ENCODE measurements at regions not wholly inside any gene's neighbourhood (a gene's known extent, or its start where the extent isn't known, plus 50 kb on each side); places are given as distances from the start of the nearest gene placed in this dataset.

DNA sequence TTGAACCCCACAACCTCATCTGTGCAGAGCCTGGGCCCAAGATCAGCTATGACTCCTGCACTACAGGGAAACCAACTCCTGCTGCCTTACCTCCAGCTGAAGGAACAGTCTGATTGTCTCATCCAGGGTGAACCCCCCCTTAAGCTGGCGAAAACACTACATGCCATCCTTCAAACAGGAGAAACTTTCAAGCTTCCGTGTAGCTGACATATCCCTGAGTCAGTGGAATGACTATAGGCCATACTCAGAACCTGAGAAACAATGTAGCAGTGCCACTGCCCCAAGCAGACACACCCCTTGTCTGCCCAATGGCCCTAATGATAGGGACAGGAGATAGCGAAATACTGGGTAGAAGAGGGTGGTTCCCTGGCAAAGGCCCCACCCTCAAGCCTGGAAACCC, 213.6 kb upstream of the PGRMC2 start:
- WGBS, 10 experiments, result 65 to 100% (median 82%) methylated on average over 1 to 3 of the region's 3 CpGs; no CpG with 5 or more reads in 4 of the 10 experiments
- no peak for ATAC-seq (replicated peaks in 6 of 8)
- H3K4me3 ChIP-seq, result no peak overlapping the region
- no peak overlapping the region for H3K27ac ChIP-seq
- in situ Hi-C loops (cut with MboI; ENCODE audit: low pct_unique_long_range_greater_than_20kb in 2 of 9, low sequenced_read_pairs in 9 of 9, unreplicated experiment in 9 of 9), result no loop called here
- H3K4me1 ChIP-seq (replicated peaks in 1 of 2), result no peaks in the 10 kb centered on the region

DNA sequence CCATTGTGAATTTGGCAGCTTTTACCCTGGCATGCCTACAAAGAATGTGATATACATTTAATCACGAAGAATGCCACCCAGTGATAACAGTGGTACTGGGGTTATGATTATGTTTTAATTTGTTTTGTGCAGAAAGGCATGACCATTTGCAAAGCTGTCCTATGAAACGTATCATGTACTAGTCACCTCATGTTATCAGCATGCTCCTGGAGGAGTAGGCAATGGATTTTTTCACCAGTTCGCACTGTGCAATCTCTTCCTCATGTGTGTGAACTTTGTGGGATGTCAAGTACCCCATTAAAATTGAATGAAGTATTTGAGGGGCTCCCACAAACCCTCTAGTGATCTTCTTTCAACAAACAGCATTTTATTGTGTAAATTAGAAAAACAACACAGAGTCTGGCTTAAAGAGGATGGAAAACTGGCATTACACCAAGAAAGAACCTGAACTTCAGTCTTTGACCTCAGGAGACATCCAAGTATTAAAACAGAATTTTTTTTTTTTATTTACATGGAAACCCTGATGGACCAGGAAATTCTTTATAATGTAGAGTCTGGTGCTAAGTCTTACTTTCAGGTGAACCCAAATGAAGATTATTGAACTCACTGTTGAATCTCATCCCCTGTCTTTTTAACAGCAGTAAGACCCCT, 200.6 kb upstream of the PGRMC2 start:
- H3K4me1 ChIP-seq (replicated peaks in 1 of 2), result no peaks in the 10 kb centered on the region
- H3K4me3 ChIP-seq, result no peak overlapping the region
- H3K27ac ChIP-seq, result no peak overlapping the region
- in situ Hi-C loops (cut with MboI; ENCODE audit: low pct_unique_long_range_greater_than_20kb in 2 of 9, low sequenced_read_pairs in 9 of 9, unreplicated experiment in 9 of 9), result no loop called here
- ATAC-seq (replicated peaks in 6 of 8), result no peak
- WGBS, 10 experiments, result 17 to 100% (median 82%) methylated on average over 1 to 3 of the region's 3 CpGs

DNA sequence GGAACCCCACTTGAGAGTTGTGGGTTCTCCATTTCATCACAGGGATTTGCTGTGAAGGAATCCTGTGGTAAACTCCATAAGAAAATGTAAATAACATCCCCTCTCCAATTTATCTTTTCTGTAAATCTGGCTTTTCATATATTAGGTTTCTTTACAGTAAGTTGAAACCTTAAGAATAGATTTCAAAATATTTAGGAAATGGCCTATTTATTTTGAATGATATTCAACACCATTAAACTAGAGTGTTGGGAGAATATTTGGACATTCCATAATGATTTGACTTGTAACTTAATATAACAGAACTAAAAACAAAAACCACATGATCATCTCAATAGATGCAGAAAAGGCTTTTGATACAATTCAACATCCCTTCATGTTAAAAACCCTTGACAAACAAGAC, 197.3 kb upstream of the PGRMC2 start:
- no peaks in the 10 kb centered on the region for H3K4me1 ChIP-seq (replicated peaks in 1 of 2)
- no peak overlapping the region for H3K27ac ChIP-seq
- H3K4me3 ChIP-seq, result no peak overlapping the region
- ATAC-seq (replicated peaks in 6 of 8), result no peak
- in situ Hi-C loops (cut with MboI; ENCODE audit: low pct_unique_long_range_greater_than_20kb in 2 of 9, low sequenced_read_pairs in 9 of 9, unreplicated experiment in 9 of 9), result no loop called here

DNA sequence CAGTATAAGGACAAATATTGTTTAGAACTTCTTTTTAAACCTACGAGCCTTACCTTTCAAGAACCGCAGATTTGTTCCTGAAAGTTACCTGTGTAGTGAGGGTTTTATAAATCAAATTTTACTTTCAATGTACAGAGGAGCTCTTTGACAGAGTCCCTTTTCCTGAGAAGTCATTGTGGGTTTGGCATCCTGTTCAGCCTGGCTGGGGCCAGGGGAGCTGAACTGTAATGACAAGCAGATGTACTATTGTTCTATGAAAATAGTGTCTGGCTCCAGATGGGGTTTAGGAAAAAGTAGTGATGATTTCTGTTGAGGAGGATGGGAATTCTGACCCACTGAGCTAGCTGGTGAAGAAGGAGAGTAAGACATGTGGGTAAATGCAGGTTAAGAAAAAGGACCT, 196.2 kb upstream of the PGRMC2 start:
- 9 to 100% (median 70%) methylated on average over 1 to 2 of the region's 2 CpGs; no CpG with 5 or more reads in 3 of the 10 experiments for WGBS, 10 experiments
- Histone ChIP-seq H3K4me1 (replicated peaks in 1 of 2) (no peaks in the 10 kb centered on the region), H3K4me3 (no peak overlapping the region), H3K27ac (no peak overlapping the region)
- ATAC-seq (replicated peaks in 6 of 8), result no peak
- in situ Hi-C loops (cut with MboI; ENCODE audit: low pct_unique_long_range_greater_than_20kb in 2 of 9, low sequenced_read_pairs in 9 of 9, unreplicated experiment in 9 of 9), result no loop called here

DNA sequence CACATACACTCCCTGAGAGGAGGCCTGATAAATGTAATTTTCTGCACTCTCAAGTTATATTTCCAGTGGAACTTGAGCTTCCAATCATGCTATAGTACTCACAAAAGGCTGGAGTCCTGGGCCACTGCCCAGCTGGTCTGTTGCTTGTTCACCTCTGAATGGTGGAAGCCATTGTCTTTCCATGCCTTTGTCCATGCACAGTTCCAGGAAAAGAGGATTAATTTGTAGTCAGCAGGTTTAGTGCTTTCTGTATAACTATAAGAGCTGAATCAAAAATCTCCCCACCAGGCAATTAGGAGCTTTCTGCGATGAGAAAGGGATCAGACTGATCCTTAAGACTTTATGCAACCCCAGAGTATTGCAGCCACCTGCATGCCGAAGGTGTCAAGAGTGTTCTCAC, 195.4 kb upstream of the PGRMC2 start:
- in situ Hi-C loops (cut with MboI; ENCODE audit: low pct_unique_long_range_greater_than_20kb in 2 of 9, low sequenced_read_pairs in 9 of 9, unreplicated experiment in 9 of 9), result no loop called here
- peak in 2 of 8 experiments; percentile 36 to 43 for ATAC-seq (replicated peaks in 6 of 8)
- Histone ChIP-seq H3K27ac (no peak overlapping the region), H3K4me1 (replicated peaks in 1 of 2) (no peaks in the 10 kb centered on the region), H3K4me3 (no peak overlapping the region)
- WGBS, 10 experiments, result 93 to 100% (median 100%) methylated on average over 1 to 2 of the region's 2 CpGs; no CpG with 5 or more reads in 5 of the 10 experiments

DNA sequence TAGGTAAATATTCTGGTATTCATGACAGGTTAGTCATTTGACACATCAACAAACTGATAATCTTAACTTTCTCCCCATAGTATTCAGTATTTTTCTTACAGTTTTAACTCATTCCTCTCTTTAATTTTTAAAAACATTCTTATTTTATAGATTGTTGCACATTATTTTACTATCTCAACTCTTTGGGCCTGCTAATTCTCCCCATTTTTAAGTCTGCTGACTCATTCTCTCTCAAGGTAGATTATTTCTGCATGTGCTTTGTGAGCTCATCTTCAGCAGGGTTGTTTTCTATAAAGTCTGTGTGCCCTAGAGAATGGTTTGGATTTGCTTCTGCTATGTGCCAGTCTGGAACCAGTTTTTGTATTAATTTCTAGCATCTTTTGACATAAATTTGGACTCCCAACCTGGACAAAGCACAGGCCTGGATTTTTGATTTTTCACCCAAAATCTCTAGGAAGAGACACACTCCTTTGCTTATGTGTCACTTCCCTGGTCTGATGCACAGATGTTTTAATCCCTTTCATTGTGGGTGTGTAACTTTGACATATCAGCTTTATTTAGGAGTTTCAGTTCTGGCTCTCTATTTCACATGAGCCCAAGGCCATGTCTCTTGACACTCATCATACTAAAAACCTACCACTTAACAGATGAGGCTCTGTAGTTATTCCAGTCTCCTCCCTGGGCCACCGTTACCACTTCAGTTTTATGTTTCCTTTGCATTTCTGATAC, 194.3 kb upstream of the PGRMC2 start:
- Histone ChIP-seq H3K27ac (no peak overlapping the region), H3K4me3 (no peak overlapping the region), H3K4me1 (replicated peaks in 1 of 2) (no peaks in the 10 kb centered on the region)
- 78 to 100% (median 80%) methylated on average over 1 of the region's 1 CpG; no CpG with 5 or more reads in 3 of the 10 experiments for WGBS, 10 experiments
- in situ Hi-C loops (cut with MboI; ENCODE audit: low pct_unique_long_range_greater_than_20kb in 2 of 9, low sequenced_read_pairs in 9 of 9, unreplicated experiment in 9 of 9), result no loop called here
- no peak for ATAC-seq (replicated peaks in 6 of 8)

DNA sequence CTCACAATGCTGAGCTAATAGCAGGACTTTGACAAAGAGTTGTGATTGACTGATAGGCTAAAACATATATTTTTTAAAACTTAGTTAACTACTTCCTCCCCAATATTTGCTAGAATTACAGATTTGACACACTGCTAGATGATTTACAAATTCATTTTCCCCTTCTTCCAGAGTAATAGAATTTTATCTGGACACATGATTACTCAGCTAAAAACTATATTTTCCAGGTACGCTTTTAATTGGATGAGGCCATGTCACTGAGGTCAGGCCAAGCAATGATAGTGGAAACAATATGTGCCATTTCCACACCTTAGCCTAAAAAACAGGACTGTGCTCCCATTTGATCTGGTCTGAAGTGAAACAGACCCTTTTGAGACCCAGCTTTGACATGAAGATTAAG, 193.3 kb upstream of the PGRMC2 start:
- no peaks in the 10 kb centered on the region for H3K4me1 ChIP-seq (replicated peaks in 1 of 2)
- in situ Hi-C loops (cut with MboI; ENCODE audit: low pct_unique_long_range_greater_than_20kb in 2 of 9, low sequenced_read_pairs in 9 of 9, unreplicated experiment in 9 of 9), result no loop called here
- no peak overlapping the region for H3K27ac ChIP-seq
- no peak overlapping the region for H3K4me3 ChIP-seq
- WGBS, 10 experiments, result 57 to 100% (median 100%) methylated on average over 1 of the region's 1 CpG; no CpG with 5 or more reads in 3 of the 10 experiments
- ATAC-seq (replicated peaks in 6 of 8), result no peak

DNA sequence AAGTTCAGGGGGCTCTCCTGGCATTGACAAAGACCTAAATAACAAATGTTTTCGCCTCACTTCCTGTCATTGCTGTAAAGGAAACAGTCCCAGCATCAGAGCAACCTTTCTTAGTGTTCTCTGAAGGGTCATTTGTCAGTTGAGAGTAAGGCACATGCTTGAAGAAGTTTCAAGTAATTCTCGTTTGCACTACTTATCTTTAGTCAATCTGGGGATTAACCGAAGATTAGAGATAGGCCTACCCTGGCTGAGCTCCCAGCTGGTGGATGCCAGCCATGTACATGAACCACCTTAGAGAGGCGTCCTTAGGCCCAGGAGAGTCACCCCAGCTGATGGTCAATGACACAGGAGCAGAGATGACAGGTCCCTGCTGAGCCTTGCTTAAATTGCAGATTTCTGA, 189.9 kb upstream of the PGRMC2 start:
- ATAC-seq (replicated peaks in 6 of 8), result no peak
- 32 to 84% (median 77%) methylated on average over 1 to 4 of the region's 4 CpGs for WGBS, 10 experiments
- no peaks in the 10 kb centered on the region for H3K4me1 ChIP-seq (replicated peaks in 1 of 2)
- H3K4me3 ChIP-seq, result no peak overlapping the region
- H3K27ac ChIP-seq, result no peak overlapping the region
- in situ Hi-C loops (cut with MboI; ENCODE audit: low pct_unique_long_range_greater_than_20kb in 2 of 9, low sequenced_read_pairs in 9 of 9, unreplicated experiment in 9 of 9), result no loop called here

DNA sequence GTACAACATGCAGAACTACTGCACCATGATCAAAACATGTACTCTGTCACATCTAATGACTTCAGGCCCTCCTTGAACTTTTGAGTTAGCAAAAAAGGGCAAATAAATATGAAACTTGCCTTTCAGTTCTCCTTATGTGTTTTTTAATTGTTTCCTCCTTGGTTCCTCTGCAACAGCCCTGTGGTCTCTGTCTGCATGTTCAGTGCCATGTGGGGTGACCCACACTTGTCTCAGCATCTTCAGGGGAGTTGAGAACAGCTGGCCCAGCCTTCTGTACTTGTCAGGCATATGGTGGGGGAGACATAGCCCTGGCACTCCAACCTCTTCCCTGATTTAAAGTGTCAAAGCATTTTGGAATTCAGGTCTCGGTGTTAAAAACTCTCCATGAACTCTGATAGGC, 188.0 kb upstream of the PGRMC2 start:
- Histone ChIP-seq H3K27ac (no peak overlapping the region), H3K4me1 (replicated peaks in 1 of 2) (no peaks in the 10 kb centered on the region), H3K4me3 (no peak overlapping the region)
- no peak for ATAC-seq (replicated peaks in 6 of 8)
- in situ Hi-C loops (cut with MboI; ENCODE audit: low pct_unique_long_range_greater_than_20kb in 2 of 9, low sequenced_read_pairs in 9 of 9, unreplicated experiment in 9 of 9), result no loop called here
- WGBS, 10 experiments, result 71 to 100% (median 100%) methylated on average over 1 of the region's 1 CpG; no CpG with 5 or more reads in 7 of the 10 experiments

DNA sequence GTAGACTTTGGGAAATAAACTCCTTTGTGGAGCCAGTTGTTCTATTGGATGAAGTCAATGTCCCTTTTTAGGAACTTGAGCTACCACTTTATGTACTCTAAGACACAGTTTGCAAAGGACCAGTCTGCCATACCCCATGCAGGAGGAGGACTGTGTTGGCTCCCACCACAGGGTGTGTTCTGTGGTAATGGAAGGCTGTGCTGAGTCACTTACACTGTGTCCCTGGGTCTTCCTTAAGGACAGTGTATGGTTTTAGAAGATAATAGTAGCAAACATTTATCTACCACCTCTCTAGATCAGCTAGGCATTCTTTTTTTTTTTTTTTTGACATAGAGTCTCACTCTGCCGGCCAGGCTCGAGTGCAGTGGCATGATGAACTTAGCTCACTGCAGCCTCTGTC, 184.0 kb upstream of the PGRMC2 start:
- in situ Hi-C loops (cut with MboI; ENCODE audit: low pct_unique_long_range_greater_than_20kb in 2 of 9, low sequenced_read_pairs in 9 of 9, unreplicated experiment in 9 of 9), result loop anchor here in 4 of 9 experiments (25.0 kb wide), 2 partner anchors 341 to 391 kb away; partner anchors contain the start of gene JADE1 (in 3 of the 4)
- WGBS, 10 experiments, result 100% methylated on average over 2 of the region's 2 CpGs; no CpG with 5 or more reads in 9 of the 10 experiments
- ATAC-seq (replicated peaks in 6 of 8), result peak in 2 of 8 experiments; percentile 85 to 90
- peaks cover 4 to 7% of the 10 kb centered on the region in 2 donors for H3K4me1 ChIP-seq (replicated peaks in 1 of 2)
- H3K27ac ChIP-seq, result no peak overlapping the region
- no peak overlapping the region for H3K4me3 ChIP-seq

DNA sequence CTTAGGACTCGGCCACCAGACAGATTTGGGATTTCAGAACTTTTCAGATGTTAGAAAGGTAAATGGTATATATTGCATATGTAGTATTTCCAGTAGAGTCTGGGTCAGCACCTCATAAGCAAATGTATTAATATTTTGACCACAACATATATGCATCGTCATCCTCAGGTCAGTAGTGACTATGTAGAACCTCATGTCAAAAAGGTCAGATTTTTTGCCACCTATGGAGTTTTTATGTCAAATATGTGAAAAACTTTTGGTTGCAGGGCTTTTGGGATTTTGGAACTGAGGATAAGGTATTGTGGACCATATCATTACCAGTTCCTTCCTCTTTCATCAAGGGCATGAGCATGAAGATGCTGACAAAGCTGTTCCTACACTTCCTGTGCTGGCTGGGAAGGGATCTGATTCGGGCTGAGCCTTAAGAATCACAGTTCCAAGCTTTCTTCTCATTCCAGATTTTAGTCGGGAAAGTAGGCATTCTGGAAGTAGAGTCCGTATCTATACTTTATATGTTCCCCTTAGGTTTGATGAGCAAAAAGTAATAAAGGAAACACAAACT, 183.0 kb upstream of the PGRMC2 start:
- ATAC-seq (replicated peaks in 6 of 8), result no peak
- no peak overlapping the region for H3K4me3 ChIP-seq
- in situ Hi-C loops (cut with MboI; ENCODE audit: low pct_unique_long_range_greater_than_20kb in 2 of 9, low sequenced_read_pairs in 9 of 9, unreplicated experiment in 9 of 9), result loop anchor here in 4 of 9 experiments (25.0 kb wide), 2 partner anchors 342 to 392 kb away; partner anchors contain the start of gene JADE1 (in 3 of the 4)
- no peak overlapping the region for H3K27ac ChIP-seq
- 56 to 94% (median 82%) methylated on average over 1 to 5 of the region's 5 CpGs; no CpG with 5 or more reads in 1 of the 10 experiments for WGBS, 10 experiments
- peaks cover 4 to 7% of the 10 kb centered on the region in 2 donors for H3K4me1 ChIP-seq (replicated peaks in 1 of 2)

DNA sequence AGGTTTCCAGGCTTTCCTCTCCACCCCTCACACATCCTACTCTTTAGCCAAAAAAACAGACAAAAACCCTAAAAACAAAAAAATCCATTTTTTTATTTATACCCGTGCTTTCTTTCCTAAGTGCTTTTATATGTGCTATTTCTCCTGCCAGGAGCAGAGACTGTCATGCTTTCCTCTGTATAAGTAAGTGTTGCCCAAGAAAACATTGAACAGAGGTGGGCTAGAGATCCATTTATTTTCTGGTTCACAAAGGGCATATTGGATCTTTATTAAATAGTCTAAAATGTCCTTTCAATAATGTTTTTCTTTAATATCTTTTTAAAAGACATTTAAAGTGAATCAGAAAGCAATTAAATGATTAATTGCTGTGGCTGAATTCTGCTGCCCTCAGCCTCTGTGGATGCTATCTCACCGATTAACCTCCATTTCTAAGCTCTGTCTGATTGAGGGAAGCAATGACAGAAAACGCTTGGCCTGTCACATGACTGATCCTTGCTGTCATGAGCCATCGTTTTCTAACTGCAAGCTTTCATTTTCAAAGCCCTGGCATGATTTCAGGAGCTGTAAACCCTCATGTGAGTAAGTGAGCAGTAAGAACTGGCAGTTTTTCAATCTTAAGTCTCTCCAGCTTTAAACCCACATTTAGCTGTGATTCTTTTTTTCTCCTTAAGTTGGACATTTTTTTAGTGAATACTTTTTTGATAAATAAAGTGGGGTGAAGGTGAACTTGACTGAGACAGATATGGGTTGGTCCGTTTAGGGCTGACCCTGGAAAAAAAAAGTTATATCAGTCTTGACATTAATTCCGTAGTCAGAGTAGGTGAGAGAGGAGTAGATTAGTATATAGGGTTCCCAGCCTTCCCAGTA, 180.7 kb upstream of the PGRMC2 start:
- H3K4me1 ChIP-seq (replicated peaks in 1 of 2), result peaks cover 4 to 7% of the 10 kb centered on the region in 2 donors
- in situ Hi-C loops (cut with MboI; ENCODE audit: low pct_unique_long_range_greater_than_20kb in 2 of 9, low sequenced_read_pairs in 9 of 9, unreplicated experiment in 9 of 9), result loop anchor here in 4 of 9 experiments (25.0 kb wide), 2 partner anchors 344 to 394 kb away; partner anchors contain the start of gene JADE1 (in 3 of the 4)
- 16 to 83% (median 53%) methylated on average over 2 to 6 of the region's 6 CpGs for WGBS, 10 experiments
- H3K27ac ChIP-seq, result peak overlapping the region in 1 of 2 donors; percentile 44
- H3K4me3 ChIP-seq, result no peak overlapping the region
- ATAC-seq (replicated peaks in 6 of 8), result peak in 7 of 8 experiments; percentile 82 to 98 (median 87)
